ENCODE measurements at regions not wholly inside any gene's neighbourhood (a gene's known extent, or its start where the extent isn't known, plus 50 kb on each side); places are given as distances from the start of the nearest gene placed in this dataset.

DNA sequence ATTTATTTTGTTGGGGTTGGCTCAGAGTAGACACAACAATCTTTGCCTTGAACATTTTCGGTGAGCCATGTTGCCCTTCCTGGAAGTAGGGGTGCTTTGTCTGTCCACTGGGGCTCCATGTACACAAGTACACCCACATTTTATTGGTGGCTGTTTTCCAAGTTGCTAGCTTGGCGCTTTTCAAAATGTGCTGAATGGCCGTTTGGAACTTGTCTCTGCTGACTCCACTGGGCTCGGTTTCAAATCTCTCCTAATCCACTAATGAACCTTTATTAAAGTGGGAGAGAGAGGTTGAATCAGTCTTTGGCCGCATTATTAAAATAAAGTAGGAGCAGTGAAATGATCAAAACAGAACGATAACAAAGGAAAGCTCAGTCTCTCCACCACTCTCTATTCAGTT lies 64.6 kb upstream of the TAF11L2 start:
- no peak for DNase-seq

DNA sequence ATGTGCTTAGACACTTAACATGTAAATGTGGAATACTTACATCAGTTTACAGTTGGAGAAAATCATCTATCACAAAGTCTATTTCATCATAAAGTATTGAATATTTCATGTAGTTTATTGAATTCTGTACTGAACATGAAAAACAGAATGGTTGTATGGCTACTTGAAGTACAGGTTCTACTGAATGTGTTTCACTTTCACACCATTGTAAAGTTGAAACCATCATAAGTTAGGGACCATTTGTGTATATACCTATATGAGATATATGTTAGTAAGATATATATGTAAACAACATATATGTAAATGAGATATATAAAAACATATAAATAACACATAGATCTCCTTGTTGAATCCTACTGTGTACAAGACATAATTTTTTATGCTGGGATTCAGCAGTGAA lies 63.0 kb upstream of the TAF11L2 start:
- DNase-seq, result no peak

- peak; percentile 69 to 70 for DNase-seq
These were observed 61.7 kb upstream of the TAF11L2 start for GRCh38 chr5:17436350-17436749.

DNA sequence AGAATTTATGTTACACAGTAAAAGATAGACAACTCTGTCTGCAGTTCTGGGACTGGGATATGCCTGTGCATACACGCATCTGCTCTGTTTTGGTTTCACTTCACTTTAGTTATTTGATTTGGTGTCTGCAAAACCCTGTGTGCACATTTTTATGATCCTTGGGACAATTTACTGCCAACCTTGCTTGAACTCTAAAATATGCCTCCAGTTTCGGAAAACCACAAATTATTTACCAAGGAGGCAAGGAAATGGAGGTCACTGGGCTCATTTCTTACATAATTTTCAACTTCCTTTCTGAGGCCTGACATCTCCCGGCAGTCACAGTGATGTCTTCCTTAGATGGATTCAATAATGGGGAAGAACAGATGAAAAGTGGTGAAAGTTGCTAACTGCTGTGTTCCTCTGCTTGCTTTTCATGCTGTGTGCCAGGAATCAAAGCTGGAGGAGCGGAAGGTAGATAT lies 61.2 kb upstream of the TAF11L2 start:
- peak; percentile 72 to 89 for DNase-seq

DNA sequence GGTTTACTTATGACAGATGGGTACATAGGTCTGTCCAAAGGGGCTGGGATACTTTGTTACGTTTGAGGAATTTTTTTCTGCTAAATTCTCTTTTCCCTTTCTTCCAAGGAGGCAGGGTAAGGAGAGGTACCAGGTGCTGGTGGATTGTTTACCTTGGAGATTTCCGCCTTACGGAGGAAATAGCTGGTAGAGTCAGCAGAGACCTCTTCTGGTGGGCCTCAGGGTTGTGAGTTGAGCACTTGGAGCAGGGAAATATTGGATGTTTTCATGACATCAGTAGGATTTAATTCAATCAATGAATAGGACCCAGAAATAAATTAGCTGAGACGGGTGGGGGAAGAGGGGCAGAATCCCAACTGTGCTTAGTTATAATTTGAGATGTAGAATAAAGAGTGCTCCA lies 60.0 kb upstream of the TAF11L2 start:
- DNase-seq, result no peak

DNA sequence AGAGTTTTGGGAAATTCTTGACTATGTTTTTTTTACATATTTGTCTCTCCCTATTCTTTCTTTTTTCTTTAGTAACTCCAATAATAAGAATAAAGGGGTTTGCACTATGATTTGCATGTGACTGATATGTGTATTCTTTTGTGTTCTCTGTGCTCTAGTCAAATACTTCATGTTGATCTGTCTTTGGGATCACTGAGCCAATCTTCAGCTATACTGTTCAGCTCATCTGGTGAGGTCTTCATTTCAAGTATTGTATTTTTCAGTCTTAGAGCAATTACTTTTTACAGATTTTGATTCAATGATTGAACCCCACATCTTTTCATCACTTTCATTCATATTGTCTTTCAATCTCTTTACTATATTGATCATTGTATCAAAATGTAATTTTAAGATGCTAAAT lies 58.1 kb upstream of the TAF11L2 start:
- no peak for DNase-seq

- no peak for DNase-seq
These were observed 57.3 kb upstream of the TAF11L2 start for GRCh38 chr5:17440766-17441165.

GRCh38 chr5:17441351-17441750 lies 56.7 kb upstream of the TAF11L2 start:
- DNase-seq, result no peak

GRCh38 chr5:17443333-17444130 lies 54.5 kb upstream of the TAF11L2 start:
- DNase-seq, result peak; percentile 67 to 77

DNA sequence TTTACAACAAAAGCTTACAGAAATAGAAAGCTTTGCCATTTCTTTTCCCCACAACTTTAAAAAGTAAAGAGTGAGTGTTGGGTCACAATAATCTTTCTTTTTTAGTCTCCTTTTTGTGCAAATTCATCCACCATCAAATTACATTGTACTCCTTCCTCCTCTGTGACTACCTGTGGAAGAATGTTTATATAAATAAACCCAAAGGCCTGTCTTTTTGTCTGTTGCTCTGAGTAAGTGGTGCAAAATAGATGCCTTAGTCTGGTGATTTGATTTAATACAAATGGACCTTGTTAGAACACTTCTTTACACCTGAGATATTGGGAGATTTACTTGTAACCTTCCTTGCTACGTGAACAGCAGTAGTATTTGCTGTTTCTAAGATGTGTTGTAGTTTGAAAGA lies 53.5 kb upstream of the TAF11L2 start:
- no peak for DNase-seq

GRCh38 chr5:17445185-17445584 lies 52.8 kb upstream of the TAF11L2 start:
- DNase-seq, result no peak
